CD4-positive, alpha-beta T cell treated with Interleukin-6 at 100 ng/mL for 8 hours (primary cell): ENCODE measurements at regions not wholly inside any gene's neighbourhood (a gene's known extent, or its start where the extent isn't known, plus 50 kb on each side); places are given as distances from the start of the nearest gene placed in this dataset.

Experiments used
- DNase-seq: peaks from one replicate; pipeline ENCODE4 v3.0.0-alpha.2; 2020; ENCODE audit warnings: mixed read lengths, low spot score

DNA sequence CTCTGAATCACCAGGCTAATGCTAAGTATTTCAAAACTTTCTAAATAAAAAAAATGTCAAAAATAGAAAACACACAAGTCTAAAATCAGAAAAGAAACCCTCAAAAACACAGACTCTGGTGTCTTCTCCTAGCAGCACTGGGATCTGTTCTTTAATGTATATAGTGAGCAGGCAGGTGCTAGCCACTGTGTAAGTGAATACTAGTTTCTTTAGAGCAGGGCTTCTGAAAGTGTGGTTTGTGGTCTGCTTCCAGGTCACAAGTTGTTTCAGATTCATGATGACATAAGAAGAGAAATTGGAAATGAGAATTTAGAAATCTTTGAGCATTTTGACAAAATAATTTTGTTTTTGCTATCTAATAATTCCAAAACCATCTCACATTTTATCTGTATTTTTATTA is 763.1 kb downstream of the USP25 start:
- no peak for DNase-seq

DNA sequence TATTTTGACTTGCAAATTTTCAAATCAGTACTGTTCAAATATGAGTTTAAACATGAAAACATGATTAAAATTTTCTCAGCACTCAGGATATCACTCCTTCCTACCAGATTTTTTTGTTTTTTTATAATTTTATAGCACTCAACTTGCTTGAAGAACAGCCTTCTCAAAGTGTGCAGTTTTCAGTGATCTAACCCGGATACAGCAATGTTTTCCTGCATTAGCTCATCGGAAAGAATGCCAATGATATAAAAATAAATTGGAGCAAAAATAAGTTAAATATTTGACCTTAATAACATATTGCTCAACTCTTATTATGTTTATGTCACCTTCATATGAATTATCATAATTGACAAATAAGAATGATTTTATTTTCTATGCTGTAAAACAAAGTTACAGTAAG is 766.8 kb downstream of the USP25 start:
- no peak for DNase-seq

DNA sequence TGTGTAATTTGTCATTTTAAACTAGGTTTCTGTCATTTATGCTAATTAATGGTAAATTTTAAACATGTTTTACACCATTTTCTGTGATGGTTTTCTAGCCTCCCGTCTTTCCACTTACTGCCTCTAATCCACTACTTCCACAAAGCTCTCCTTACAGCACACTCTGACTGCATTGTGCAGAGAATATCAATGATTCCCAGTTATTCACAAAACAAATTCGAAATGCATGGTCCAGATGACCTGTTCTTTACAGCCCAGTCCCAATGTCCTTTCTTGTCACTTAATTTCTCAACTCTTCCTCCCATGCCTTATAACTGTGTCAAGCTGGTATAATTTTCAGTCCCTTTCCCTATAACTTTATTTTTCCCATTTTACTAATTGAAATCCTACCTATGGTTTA is 770.5 kb downstream of the USP25 start:
- DNase-seq, result no peak

DNA sequence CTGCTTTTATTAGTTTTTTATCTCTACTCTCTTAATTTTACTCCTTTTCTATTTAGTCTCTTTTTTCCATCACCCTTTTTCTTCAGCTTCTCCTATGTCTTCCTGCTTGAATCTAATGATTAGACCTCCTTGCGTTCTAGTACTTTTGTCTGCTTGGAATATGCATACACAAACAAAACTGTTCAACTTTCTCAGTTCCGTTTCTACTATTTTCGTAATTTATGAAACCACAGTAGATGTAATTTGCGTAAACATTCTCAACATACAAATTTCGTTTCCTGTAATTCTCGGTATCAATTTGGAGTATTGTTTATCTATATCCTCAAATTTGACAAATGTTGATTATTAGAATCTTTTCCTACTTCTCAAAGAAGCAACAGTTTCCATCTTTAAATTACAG is 772.5 kb downstream of the USP25 start:
- no peak for DNase-seq

DNA sequence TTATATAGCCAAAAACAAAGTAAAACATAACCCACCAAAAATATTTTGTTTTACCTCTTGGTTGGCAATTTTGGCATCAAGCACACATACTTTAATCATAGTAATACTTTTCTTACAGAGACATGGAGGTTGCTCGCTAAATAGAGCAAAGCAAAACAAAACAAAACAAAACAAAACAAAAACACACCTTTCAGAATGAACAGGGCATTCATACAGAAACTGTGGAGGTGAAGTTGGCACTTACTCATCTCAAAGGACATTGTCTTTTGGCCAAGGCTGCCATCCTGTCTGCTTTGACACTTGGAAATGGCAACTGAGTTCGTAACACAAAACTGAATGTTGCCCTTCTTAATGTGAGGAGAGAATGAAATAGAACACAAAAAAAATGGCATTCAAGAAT is 773.1 kb downstream of the USP25 start:
- no peak for DNase-seq

DNA sequence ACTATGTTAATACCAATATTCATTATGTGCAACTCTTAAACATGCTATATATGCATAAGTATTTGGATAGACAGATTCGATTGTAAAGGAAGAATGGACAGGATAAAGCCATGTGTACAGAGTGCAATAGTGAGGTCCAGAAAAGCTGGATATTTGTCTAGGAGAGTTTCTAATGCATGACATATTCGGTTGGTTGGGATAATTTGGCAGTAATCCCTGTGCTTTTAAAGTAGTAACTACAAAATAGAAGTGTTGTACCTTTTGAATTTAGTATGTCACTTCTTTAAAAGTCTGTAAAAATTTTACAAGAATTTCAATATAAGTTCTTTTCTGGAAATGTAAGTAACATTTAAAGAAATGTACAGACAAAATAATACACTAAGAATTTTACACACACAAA is 774.5 kb downstream of the USP25 start:
- no peak for DNase-seq

DNA sequence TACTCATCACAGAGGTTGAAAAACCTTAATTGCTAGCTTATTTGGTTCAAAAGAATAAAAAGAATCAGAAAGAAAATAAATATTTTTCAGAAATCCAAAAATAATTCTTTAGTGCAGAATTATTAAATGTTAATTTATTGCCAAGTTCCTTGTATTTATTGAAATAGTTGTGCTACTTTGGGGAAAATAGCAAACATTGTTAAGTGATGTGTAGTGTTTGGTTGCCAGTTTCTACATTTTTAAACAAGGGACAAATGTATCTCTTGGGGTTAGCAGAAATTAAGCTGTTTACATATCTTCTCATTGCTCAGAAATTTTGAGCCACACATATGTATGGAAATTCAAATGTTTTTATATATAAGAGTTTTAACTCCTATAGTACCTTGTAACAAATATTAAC is 775.0 kb downstream of the USP25 start:
- DNase-seq, result no peak

DNA sequence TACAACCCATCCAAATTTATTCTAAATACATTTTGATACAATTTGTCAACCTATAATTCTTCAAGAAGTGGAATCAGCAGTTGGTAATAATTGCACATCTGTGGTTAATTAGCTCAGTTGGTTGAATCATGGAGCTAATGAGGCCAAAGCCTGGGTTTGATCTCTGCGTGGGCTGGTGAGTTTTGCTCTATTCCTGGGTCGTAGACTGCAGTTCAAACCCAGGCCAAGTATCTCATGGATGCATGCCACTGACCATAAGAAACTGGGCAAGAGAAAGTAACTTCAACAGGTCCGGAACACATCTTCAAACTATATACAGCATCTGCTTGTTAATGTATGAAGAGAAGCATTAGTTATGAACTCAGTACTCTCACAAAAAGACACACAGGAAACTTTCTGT is 779.7 kb downstream of the USP25 start:
- no peak for DNase-seq

DNA sequence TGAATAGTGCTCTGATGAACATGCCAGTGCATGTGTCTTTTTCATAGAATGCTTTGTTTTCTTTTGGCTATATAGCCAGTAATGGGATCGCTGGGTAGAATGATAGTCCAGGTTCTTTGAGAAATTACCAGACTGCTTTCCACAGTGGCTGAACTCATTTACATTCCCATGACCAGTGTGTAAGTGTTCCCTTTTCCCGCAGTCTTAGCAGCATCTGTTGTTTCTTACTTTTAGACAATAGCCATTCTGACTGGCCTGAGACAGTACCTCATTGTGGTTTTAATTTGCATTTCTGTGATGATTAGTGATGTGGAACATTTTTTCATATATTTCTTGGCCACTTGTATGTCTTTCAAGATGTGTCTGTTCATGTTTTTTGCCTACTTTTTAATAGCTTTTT is 784.5 kb downstream of the USP25 start:
- no peak for DNase-seq

DNA sequence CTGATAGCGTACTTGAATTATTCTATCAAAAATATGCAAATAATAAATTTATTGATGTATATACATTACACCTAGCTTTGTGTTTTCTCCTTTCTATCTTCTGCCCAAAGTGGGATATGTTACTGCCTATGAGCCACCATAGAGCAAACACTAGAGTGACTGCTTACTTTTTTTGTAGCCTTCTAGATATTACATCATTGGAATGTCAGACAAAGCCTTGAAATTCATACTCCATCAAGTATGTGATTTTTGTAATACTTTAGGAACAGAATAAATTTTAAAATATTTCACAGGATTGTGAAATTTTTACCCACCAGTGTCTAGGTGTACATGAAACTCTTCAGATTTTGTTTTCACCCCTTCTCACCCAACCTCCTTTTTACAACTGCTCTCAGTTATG is 787.6 kb downstream of the USP25 start:
- no peak for DNase-seq

DNA sequence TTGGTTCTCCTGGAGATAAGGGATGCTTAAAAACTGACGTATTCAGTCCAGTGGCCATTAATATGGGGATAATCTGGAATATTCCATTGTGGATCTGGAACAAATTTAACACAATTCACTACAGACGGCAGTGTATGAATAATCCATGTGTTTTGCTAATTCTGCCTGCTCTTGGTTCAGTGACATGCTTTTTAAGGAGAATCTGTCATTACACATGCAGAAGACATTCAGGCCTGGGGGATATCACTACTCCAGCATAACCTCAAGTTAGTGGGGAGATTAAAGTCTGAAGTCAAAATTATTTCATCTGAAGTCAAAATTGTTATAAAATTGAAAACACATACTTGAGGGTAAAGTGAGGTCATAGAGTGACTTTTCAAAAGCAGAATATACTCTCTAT is 789.3 kb downstream of the USP25 start:
- DNase-seq, result no peak

DNA sequence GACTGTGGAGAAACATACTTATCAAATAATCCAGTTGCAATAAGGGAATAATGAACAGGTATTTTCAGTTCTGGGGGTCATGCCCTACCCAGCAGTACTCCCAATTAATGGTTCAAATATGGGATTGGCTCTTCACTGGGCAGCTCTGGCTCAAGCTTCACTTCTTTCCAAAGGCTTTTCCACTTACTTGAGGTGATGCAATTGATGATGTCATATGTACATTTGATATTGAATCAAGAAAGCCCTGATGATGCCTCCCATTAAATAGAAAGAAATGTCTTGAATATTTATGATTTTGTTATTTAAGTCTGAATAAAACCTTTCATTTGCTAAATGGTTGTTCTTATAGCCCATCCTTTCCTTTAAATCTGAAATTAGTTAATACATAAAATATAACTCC is 789.9 kb downstream of the USP25 start:
- DNase-seq, result no peak

DNA sequence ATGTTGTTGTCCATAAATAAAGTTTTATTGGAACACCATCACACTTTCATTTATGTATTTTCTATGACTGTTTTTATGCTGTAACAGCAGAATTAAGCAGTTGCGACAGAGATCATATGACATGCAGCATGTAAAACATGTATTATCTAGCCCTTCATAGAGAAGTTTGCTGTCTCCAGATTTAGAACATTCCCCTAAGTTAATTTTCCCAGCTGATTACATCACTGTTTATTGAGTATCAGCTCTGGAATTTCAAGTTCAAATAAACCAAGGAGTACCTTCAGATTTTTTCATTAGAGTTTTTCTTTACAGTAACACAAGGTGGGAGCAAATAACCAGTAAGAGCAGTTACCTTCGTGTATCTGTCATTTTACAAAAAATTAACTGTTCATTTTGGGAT is 792.8 kb downstream of the USP25 start:
- no peak for DNase-seq

DNA sequence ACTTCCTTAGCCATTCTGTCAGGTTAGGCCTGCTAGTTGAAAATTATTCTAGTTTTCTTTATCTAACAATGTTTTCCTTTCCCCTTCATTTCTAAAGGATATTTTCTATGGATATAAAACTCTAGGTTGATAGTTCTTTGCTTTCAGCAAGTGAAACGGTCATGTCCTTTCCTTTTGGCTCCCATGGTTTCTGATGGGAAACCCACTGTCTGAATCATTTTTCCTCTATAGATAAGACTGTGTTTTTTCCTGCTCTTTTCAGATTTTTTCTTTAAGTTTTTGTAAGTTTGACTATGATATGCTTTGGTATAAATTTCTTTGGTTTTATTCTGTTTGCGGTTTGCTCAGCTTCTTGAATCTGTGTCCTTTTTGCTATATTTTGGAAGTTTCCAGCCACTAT is 800.9 kb downstream of the USP25 start:
- no peak for DNase-seq

DNA sequence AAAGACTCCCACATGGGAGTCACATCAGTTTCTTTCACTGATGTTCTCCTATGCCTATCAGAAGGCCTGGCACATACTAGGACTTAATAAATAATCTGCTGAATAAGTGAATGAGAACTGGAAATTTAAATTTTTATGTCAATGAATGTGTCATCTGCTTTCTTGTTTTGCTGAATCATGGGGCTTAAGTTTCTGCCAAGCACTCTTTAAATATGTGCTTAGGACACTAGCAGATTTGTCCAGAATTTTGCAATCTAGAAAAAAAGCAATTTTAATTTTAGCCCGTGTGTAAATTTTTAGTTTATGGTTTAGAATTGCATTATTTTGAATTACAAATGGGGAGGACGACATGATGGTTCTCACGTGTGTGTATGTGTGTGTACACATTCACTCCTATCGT is 803.1 kb downstream of the USP25 start:
- DNase-seq, result no peak

DNA sequence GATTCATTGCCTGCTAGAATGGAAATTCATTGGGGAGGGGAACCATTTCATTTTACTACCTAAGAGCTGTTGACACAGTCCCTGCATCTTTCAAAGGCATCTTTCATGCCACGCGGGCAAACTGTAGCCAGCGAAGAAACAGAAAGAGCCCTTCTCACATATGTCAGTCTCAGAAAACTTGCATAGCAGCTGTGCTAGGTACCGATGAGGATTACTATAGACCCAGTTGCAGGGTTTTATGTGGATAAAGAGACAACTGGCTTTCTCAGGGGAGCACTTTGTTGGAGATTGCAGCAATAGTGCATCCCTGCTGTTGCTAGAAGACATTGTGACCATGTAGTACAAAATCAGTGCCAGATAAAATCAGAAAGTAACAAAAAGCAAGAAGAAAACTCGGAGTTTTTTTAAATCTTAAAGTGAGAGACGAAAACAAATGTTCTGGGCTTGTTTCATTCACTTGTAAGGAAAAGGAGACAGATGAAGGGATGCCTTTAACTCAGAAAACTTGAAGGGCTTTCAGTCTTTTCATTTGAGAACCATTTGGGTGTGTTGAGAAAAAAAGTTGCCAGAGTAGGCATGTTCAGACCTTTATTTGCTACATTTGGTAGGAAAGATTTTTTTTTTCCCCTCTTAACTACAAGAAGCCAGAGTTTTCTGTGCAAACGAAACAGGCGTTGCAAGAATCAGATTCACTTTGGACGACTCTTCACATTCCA is 804.1 kb downstream of the USP25 start:
- no peak for DNase-seq

DNA sequence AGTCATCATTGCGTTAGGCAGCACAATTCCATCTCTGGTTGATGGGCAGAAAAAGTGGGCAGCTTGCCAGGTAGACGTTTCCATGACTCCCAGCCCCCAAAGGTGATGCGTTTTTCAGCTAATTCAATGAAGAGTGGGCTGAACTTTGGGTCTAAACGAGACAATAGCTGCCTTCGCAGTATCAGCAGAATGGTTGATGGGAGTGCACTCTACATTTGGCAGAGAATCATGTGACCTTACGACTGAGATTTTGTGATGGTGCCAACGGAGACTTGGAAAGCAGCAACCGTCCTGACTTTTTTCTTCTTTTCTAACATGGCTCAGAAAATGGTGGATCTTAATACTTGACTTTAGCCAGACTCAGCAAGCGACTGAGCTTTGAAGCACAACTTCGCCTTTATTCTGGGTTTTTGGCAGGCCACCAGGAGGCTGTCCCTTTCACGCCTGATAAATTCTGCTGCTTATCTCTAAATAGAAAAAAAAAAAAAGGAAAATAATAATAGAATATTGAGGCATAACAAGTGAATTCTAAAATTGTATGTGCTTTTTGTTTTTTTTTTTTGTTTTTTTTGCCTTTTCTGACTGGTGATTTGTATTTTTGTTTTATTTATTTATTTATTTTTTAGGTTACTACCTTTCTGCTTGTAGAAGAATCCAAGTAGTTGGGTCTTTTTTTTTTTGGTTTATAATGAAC is 804.8 kb downstream of the USP25 start:
- no peak for DNase-seq

DNA sequence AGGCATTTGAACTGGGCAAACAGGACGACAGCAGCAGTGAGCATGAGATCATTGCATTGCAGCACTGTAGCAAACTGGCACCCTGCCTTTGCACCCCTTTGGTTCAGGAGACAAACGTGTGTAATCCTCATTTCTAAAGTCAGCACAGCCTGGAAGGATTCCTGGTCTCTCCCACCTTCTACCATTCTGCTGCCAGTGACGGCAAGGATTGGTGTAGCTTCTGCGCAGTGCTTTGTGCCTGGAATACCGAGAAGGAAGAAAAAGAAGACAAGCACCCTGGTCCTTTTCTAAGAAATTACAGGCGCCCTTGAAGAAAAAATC is 805.3 kb downstream of the USP25 start:
- DNase-seq, result no peak

DNA sequence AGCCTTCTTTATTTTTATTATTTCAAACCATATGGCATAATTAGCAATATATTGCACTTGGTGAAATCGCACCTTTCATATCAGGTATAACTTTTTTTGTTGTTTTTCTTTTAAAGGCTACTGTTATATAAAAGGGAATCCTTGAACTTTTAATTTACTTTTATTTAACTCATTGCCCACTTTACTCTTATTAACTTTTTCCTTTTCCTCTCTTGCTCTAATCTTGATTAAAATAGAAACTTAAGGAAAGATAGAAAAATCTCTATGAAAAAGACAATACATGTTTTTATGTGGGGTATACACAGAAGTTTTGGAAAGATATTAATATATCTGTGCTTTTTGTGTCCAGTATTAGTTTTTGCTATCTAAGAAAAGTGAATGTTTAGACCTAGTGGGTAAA is 805.8 kb downstream of the USP25 start:
- DNase-seq, result no peak

DNA sequence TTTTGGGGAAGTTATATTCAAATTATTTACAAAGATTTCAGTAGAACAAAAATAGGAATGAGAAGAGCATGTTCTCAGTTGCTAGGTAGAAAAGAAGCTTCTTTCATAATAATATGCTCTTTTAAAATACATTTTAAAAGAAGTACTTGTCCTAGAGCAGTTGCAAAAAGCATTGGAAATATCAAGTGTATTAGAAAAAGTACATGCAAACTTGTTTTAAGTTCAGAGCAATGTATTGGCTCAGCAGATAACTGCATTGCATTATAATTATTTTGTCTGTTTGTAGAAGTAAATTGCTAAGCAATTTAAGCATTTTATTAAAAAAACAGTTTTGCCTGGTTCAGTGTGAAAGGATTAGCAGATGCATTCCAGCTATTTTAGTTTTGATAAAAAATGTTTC is 806.4 kb downstream of the USP25 start:
- DNase-seq, result no peak

DNA sequence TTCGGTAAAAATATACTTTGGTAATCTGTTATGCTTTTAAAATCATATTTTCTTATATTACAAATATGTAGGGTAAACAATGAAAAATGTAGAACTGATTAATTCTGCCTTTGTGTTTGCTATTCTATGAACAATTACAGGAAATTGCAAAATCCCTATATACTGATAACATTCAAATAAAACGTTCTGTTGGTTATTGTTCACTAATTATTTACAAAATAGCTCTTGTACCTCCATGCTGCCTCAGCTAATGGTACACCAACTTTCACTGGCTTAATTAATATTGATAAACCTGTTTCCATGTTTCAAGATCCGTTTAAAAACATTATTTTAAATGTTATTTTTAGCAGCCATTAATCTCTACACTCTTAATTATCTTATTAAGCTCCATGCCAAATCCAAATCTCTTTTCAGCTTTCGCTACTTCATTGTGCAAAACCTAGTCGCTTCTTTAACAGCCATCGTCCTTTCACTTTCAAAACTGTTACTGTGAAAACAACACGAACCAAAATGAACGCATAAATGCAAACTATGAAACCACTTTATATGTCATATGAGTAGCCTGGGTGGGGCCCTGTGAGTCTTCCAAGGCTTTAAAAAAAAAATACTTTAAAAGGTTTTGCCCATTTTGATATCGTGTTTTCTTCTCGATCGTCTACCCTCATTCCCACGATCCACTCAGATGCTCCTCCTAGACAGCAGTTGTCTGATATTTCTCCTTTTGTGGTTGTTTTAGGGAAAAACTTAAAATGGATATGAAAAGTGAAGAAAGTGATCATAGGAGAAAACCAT is 807.1 kb downstream of the USP25 start:
- DNase-seq, result no peak

DNA sequence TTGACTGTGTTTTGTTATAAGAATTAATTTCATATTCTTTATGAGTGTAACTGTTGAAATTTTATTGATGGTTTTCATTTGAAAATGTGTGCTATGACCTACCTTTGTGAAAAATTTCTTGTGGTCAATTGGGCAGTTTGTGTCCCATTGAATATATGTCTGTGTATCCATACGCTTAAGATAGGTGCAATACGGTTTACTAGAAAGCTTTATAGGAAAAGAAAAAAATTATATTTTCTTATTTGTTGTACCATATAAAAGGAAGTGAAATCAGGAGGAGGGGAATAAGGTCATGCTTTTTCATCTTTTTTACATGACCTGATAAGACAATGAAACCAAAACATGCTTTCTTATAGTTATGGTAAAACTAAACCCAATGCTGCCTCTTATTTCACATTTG is 807.7 kb downstream of the USP25 start:
- no peak for DNase-seq

DNA sequence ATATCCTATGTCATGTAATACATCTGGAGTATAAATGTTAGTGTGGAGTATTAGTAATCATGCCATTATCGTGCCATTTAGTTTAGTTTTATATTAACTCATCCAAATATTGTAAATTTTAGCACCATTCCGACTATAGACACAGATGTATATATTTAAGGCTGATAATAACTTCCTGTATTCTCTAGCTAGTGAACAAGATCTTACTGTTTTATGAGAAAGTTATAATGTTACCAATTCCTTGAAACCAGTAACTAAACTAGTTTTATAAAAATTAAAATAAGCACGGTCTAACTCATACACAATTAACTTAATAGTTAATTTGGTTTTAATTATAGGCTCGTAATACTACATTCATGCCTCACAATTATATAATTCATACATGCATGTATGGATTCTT is 808.6 kb downstream of the USP25 start:
- DNase-seq, result no peak
